ENCODE measurements at regions not wholly inside any gene's neighbourhood (a gene's known extent, or its start where the extent isn't known, plus 50 kb on each side); places are given as distances from the start of the nearest gene placed in this dataset.

GRCh38 chr17:16879686-16880085, 92.2 kb downstream of the TNFRSF13B start:
- no peak overlapping the region for H3K4me3 Mint-ChIP-seq
- H3K9me3 Mint-ChIP-seq = peaks cover 5 to 17% (median 8%) of the 10 kb centered on the region in 7 donors
- no peak for DNase-seq
- Histone ChIP-seq H3K36me3 (replicated peaks in 1 of 2; ENCODE audit: control insufficient read depth in 1 of 2, insufficient read depth in 2 of 2, low read length in 2 of 2) (no peaks in the 10 kb centered on the region), H3K27ac (ENCODE audit: low read depth in 1 of 2, low read length in 2 of 2) (no peak overlapping the region), H3K4me1 (ENCODE audit: control insufficient read depth in 1 of 2, insufficient read depth in 2 of 2, low read length in 2 of 2) (no peaks in the 10 kb centered on the region), H3K9ac (ENCODE audit: insufficient read depth, low read length, poor library complexity, severe bottlenecking) (no peak overlapping the region), H4K20me1 (ENCODE audit: insufficient read depth, low read length) (no peaks in the 10 kb centered on the region), H3K4me2 (replicated peaks; ENCODE audit: extremely low read depth, low read length, poor library complexity, severe bottlenecking) (no peak overlapping the region), H3K27me3 (ENCODE audit: control insufficient read depth in 2 of 2, insufficient read depth in 2 of 2, low read length in 2 of 2) (no peaks in the 10 kb centered on the region), H3K9me3 (replicated peaks in 1 of 2; ENCODE audit: control insufficient read depth in 1 of 2, insufficient read depth in 1 of 2, low read length in 2 of 2) (peaks cover 0 to 6% of the 10 kb centered on the region in 2 donors), H3K4me3 (replicated peaks in 1 of 3; ENCODE audit: low read depth in 2 of 3, low read length in 3 of 3) (no peak overlapping the region), H3K79me2 (ENCODE audit: insufficient read depth, low read length) (no peaks in the 10 kb centered on the region), H2AFZ (ENCODE audit: insufficient read depth, low read depth, low read length, poor library complexity, severe bottlenecking) (no peak overlapping the region)
- H3K27ac Mint-ChIP-seq = no peak overlapping the region
- WGBS (ENCODE audit: insufficient coverage) = 96% methylated on average over 10 of the region's 15 CpGs
- no peak for TF ChIP-seq CTCF (IDR thresholded peaks at IDR 0.05)
- H3K36me3 Mint-ChIP-seq = no peaks in the 10 kb centered on the region
- intact Hi-C loops (cut with micrococcal nuclease) = no loop called here
- no peaks in the 10 kb centered on the region for H3K4me1 Mint-ChIP-seq
- peaks cover 0 to 3% (median 2%) of the 10 kb centered on the region in 3 donors for H3K27me3 Mint-ChIP-seq (ENCODE audit: low read depth in 3 of 3)

GRCh38 chr17:16878606-16879005, 93.3 kb downstream of the TNFRSF13B start:
- H3K36me3 ChIP-seq (replicated peaks in 1 of 2; ENCODE audit: control insufficient read depth in 1 of 2, insufficient read depth in 2 of 2, low read length in 2 of 2) = no peaks in the 10 kb centered on the region
- no peaks in the 10 kb centered on the region for H3K4me1 Mint-ChIP-seq
- H3K4me3 ChIP-seq (replicated peaks in 1 of 3; ENCODE audit: low read depth in 2 of 3, low read length in 3 of 3) = no peak overlapping the region
- no peaks in the 10 kb centered on the region for H3K27me3 ChIP-seq (ENCODE audit: control insufficient read depth in 2 of 2, insufficient read depth in 2 of 2, low read length in 2 of 2)
- TF ChIP-seq CTCF (IDR thresholded peaks at IDR 0.05) = no peak
- H3K4me1 ChIP-seq (ENCODE audit: control insufficient read depth in 1 of 2, insufficient read depth in 2 of 2, low read length in 2 of 2) = no peaks in the 10 kb centered on the region
- H3K4me3 Mint-ChIP-seq = no peak overlapping the region
- 87% methylated on average over 9 of the region's 10 CpGs for WGBS (ENCODE audit: insufficient coverage)
- H3K79me2 ChIP-seq (ENCODE audit: insufficient read depth, low read length) = no peaks in the 10 kb centered on the region
- intact Hi-C loops (cut with micrococcal nuclease) = no loop called here
- H3K9ac ChIP-seq (ENCODE audit: insufficient read depth, low read length, poor library complexity, severe bottlenecking) = no peak overlapping the region
- peaks cover 5 to 17% (median 8%) of the 10 kb centered on the region in 7 donors for H3K9me3 Mint-ChIP-seq
- peaks cover 0 to 3% (median 2%) of the 10 kb centered on the region in 3 donors for H3K27me3 Mint-ChIP-seq (ENCODE audit: low read depth in 3 of 3)
- no peak for DNase-seq
- H3K9me3 ChIP-seq (replicated peaks in 1 of 2; ENCODE audit: control insufficient read depth in 1 of 2, insufficient read depth in 1 of 2, low read length in 2 of 2) = peaks cover 0 to 6% of the 10 kb centered on the region in 2 donors
- no peak overlapping the region for H2AFZ ChIP-seq (ENCODE audit: insufficient read depth, low read depth, low read length, poor library complexity, severe bottlenecking)
- no peak overlapping the region for H3K27ac ChIP-seq (ENCODE audit: low read depth in 1 of 2, low read length in 2 of 2)
- H3K27ac Mint-ChIP-seq = peak overlapping the region in 1 of 7 donors; percentile 41
- no peaks in the 10 kb centered on the region for H3K36me3 Mint-ChIP-seq
- no peak overlapping the region for H3K4me2 ChIP-seq (replicated peaks; ENCODE audit: extremely low read depth, low read length, poor library complexity, severe bottlenecking)
- H4K20me1 ChIP-seq (ENCODE audit: insufficient read depth, low read length) = no peaks in the 10 kb centered on the region

Data from CD14-positive monocyte (primary cell).